Inferior parietal cortex (tissue), 1 donor: ENCODE measurements at regions not wholly inside any gene's neighbourhood (a gene's known extent, or its start where the extent isn't known, plus 50 kb on each side); places are given as distances from the start of the nearest gene placed in this dataset.
"Not testable (repeated sequence)": the region's sequence is repeated elsewhere in the genome, so short reads cannot be mapped to it uniquely, and the experiment has no call there.

ENCODE experiments used
- DNase-seq: peaks from one replicate; pipeline ENCODE4 v3.0.0-alpha.2; 2016; ENCODE audit errors: extremely low spot score

DNA sequence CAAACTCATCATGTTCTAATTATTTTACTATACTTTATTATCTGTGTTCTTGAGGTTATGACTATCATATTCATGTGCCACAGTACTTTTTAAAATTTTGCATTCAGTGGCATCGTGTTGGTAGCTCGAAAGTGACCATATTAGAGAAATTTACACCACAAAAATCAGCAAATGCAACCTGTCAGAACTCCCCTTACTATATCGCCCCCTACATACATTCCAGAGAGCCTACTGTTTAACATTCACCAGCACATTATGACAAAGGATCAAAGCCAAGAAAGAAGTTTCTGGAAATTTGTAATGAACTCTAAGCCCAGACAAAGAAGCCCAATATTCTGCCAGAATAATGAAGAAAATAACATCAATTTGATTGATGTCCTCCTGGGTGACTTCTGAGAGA is 909.3 kb downstream of the LTN1 start:
- no peak for DNase-seq

GRCh38 chr21:28078126-28078525 is 914.6 kb downstream of the LTN1 start:
- no peak for DNase-seq

GRCh38 chr21:28074676-28075075 is 918.0 kb downstream of the LTN1 start:
- no peak for DNase-seq

DNA sequence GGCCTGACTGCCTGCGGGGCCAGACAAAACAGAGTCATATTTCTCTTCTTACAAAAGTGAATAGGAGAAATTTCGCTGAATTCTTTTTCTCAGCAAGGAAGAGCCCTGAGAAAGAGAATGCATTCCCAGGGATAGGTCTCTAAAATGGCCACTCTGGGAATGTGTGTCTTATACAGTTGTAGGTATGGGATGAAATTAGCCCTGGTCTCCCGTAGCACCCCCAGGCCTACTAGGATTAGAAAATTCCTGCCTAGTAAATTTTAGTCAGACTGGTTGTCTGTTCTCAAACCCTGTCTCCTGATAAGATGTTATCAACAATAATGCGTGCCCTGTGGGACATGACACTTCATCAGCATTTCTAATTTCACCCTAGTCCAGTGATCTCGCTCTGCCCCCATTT is 920.1 kb downstream of the LTN1 start:
- DNase-seq: no peak

- DNase-seq: no peak
Measured at GRCh38 chr21:28069450-28069923, 923.2 kb downstream of the LTN1 start.

DNA sequence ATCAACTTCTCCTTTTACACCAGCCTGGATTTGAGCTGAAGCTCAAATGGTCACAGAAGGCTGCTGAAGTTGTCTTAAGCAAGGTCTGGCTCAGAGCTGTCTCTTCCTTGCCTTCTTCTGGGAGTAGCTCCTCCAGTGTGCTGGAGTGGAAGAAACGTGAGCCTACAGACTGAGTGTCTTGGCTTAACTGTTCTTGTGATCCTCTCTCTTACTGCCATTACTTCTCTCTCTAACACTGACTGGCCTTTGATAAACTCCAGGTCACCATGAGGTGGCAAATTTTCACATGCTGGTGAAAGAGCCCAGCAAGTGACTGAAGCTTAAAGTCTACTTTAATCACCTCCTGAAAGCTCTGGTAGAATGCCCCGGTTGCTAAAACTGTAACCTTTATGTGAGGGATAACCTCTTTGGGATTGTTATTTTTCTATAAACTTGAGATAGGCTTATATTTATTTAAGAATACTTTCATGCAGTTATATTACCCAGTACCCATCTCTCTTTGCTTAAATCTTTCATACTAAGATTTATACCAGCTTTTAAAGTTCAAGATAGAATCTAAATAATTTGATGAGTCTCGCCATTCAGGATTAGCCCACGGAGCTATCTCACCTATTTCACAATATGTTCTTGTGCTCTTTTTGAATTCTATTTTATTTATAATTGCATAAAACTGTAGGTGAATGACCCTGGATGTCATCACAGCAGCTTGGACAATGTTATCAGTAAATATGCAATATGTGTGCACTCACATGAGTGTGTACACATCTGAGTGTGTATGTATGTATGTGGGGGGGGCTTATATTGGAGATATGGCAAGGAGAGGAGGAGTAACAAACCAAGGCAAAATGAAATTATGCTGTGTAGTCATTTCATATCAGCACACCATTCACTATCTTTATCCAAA is 924.0 kb downstream of the LTN1 start:
- DNase-seq: no peak

DNA sequence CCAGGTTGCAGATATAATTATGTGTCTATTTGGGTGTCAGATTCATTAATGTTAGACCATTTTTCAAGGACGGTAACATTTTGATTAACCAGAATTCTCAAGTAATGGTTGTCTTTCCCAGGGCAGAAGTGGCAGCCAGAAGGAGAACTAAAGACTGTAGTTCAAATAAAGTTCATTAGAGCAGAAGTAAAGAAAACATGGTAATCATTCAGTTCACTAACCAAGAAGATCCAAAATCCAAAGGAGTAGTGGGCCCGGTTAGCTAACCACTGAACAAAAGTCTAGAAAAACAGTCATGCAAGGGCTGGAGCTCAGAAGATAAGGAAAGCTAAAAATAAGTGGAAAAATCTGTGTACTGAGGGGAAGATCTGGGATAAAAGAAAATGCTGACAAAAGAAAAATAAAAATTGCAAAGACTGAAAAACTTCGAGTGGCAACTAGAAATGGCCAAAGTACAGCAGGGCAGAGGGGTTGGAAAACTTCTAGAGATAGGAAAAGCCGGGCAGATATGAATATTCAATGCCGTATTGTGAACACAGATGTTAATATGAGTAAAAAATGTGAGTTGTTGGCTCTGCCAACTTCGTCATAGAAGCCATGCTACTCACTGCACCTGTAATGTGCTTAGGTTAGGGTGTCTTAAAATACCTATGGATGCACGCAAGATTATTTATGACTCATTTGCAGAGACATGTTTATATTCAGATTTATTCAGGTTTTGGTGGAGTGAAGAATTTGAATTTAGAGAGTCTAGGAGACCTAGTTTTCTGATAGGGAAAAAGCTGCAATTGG is 925.9 kb downstream of the LTN1 start:
- DNase-seq: no peak

- no peak for DNase-seq
Measured at GRCh38 chr21:28066076-28066475, 926.6 kb downstream of the LTN1 start.

DNA sequence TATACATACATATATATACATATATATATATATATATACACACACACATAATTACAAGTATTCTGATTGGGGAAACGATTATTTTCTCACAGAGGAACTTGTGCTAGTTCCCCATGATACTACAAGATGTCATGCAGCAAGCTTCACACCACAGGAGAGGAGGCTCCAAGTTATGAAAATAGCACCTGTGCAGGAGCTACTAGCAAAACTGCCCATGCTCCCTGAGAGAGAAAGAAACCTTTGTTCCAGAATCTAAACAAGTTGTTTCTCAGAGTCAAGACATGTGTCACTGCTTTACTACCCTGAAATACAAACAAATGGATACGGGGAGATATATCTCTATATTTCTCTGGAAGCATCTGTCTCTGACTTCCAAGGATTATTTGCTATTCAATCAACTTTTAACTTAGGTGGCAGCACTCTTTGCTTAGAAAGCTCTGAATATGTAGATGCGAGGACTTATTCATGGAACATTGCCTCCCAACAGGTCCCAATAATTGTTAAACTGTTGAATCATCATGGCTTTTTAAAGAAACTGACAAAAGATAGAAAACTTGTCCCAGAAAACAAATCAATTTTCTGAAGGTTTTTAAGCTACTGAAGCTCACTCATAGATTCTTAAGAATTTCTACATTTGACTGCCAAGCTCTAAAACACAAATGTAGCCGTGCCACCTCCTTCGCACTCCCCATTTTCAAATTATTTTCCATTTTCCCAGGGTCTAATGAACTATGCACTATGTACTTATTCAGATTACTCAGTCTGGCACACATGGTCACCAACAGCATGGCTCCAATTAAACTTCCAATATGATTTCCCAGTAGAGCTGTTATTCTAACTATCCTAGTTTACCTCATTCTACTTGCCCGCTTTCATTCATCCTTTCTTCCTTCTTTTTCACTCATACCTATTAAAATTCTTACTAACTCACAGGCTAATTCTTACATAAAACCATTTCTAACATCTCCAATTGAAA is 929.1 kb downstream of the LTN1 start:
- DNase-seq: no peak

DNA sequence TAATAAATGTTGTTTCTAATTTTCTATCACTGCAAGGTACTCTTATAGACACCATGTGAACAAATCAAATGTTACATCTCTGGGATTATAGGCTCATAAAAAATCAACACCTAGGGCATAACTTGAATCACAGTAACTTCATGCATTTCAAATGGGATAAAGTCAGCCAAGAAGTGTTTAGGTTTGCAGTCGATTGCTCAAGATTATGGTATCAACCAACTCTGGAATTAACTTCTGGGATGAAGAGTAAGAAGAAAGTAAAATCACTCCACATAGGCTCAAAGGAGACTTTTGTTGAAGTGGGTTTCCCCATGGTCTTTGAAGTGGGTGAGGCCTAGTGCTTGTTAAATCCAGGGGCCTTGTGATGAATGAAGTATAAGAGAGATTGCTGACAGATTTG is 939.7 kb downstream of the LTN1 start:
- DNase-seq: not testable (repeated sequence)

GRCh38 chr21:28051649-28052048 is 941.0 kb downstream of the LTN1 start:
- DNase-seq: peak; percentile 86

GRCh38 chr21:28035692-28036091 is 957.0 kb downstream of the LTN1 start:
- not testable (repeated sequence) for DNase-seq

GRCh38 chr21:28034916-28035315 is 957.8 kb downstream of the LTN1 start:
- DNase-seq: not testable (repeated sequence)

GRCh38 chr21:28034334-28034733 is 958.3 kb downstream of the LTN1 start:
- not testable (repeated sequence) for DNase-seq

DNA sequence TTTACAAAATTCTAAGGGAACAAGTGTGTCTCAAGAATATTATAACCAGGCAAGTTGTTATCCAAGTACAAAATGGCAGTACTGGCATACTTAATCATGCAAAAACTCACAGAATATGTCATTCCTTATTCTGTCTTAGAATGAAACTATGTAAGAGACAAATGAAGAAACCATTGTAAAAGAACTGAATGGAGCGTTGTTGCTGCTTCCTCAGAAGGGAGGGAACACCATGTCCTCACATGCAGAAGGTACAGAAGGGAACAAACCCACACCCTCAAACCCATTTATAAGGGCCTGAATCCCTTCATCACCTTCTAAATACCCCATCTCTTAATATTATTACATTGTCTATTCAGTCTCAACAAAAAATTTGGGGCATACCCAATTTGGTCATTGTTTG is 960.0 kb downstream of the LTN1 start:
- not testable (repeated sequence) for DNase-seq

- DNase-seq: not testable (repeated sequence)
Measured at GRCh38 chr21:28031066-28031465, 961.6 kb downstream of the LTN1 start.

- DNase-seq: no peak
Measured at GRCh38 chr21:28025111-28025510, 967.6 kb downstream of the LTN1 start.

DNA sequence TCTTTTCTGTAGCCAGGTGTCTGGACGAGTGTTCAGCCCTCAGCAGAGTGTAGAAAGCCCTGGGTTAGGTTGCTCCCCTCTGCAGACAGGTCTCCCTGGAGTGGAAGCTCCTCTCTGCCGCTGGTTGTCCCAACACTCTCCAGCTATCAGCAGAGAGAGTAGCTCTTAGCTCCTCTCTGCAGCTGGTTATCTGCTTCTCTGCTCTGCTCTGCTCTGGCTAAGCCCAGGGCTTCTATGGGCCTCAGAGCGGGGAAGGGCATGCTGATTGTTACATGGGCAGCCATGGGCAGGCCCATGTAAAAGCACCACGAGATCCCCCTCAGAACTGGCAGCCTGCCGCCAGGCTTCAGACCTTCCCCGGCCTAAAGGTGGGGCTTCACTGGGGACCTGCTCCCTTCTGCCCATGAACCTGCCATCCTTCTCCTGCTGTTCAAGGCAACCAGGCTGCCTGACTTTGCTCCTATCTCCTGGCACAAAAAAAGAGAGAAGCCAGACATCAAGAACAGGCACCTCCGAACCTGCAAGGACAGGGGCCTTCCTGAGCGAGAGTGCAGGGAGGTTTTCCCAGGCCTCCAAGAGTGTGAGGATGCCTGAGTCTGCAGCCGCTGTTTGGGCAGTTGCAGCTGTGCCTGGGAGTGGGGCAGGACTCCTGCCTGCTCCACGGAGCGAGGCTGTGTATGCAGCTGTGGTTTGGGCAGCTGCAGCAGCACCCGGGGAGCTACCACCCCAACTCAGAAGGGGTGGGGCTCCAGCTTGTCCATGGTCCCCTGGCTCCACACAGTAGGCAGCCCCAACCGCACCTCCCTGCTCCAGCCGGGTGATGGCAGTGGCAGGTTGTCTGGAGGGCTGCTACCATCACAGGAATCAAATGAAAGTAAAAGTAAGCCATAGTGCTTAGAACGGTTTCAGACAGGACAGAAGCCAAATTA is 973.7 kb downstream of the LTN1 start:
- peak; percentile 34 for DNase-seq

DNA sequence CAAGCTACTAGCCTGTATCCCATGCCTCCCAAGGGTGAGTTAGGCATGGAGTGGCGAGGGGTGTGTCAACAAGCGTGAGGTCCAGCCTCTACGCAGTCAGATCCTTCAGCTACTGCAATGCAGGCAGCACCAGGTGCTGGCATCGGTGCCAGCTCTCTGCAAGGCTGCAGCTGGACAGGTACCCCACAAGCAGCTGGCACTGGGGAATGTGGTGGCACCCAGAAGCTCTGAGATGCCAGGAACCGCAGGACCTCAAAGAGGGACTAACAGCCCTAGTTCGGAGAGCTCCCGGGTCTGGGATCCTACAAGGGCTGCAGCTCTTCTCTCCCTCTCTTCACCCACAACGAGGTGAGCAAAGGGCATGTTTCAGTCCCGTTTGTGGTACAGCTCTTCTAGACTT is 974.5 kb downstream of the LTN1 start:
- no peak for DNase-seq

DNA sequence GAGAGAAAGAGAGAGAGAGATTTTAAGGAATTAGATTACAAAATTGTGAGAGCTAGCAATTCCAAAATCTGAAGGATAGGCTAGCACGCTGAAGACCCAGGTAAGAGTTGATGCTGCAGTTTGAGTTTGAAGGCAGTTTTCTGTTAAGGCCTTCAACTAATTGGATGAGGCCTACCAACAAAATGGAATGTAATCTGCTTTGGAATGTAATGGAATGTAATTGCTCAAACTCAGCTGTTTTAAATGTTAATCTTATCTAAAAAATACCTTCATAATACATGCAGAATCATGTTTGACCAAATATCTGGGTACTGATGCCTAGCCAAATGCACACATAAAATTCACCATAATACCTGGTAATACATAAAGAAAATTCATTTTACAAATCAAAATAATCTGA is 976.1 kb downstream of the LTN1 start:
- DNase-seq: no peak
